C4-2B (cell line): ENCODE measurements at regions not wholly inside any gene's neighbourhood (a gene's known extent, or its start where the extent isn't known, plus 50 kb on each side); places are given as distances from the start of the nearest gene placed in this dataset.

Experiments used
- ZFX ChIP-seq: fragments of 450-650 bp; IDR thresholded peaks from 2 replicates; pipeline ENCODE4 v1.6.1; 2017
- TF ChIP-seq, protein P1 (sequence below): fragments of 450-650 bp; conservative IDR thresholded peaks from 2 replicates; pipeline ENCODE4 v1.5.1; 2017; ENCODE audit warnings: mild to moderate bottlenecking

- TF ChIP-seq, protein P1, sequence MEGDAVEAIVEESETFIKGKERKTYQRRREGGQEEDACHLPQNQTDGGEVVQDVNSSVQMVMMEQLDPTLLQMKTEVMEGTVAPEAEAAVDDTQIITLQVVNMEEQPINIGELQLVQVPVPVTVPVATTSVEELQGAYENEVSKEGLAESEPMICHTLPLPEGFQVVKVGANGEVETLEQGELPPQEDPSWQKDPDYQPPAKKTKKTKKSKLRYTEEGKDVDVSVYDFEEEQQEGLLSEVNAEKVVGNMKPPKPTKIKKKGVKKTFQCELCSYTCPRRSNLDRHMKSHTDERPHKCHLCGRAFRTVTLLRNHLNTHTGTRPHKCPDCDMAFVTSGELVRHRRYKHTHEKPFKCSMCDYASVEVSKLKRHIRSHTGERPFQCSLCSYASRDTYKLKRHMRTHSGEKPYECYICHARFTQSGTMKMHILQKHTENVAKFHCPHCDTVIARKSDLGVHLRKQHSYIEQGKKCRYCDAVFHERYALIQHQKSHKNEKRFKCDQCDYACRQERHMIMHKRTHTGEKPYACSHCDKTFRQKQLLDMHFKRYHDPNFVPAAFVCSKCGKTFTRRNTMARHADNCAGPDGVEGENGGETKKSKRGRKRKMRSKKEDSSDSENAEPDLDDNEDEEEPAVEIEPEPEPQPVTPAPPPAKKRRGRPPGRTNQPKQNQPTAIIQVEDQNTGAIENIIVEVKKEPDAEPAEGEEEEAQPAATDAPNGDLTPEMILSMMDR = no peak
- no peak for TF ChIP-seq ZFX
Observed at GRCh38 chr13:73596382-73596781, 537.6 kb downstream of the KLF5 start.
